K562 (cell line): ENCODE measurements at regions not wholly inside any gene's neighbourhood (a gene's known extent, or its start where the extent isn't known, plus 50 kb on each side); places are given as distances from the start of the nearest gene placed in this dataset.

Experiments
- ATAC-seq: fragments of 200-7000 bp; cut with Tn5 transposase; 3 replicates; pipeline ENCODE4 v1.9.1; 2020; ENCODE audit warnings: moderate library complexity
- BruUV-seq: library from RNA; stranded (reverse); fragments of 400-500 nt; replicated peaks from 2 replicates; lab custom pipeline; 2021; lab: Mats Ljungman, UMichigan
- CTCF ChIA-PET: fragments of 300-600 bp; formaldehyde crosslinking; extraction: SDS; loops from one replicate; lab custom pipeline; 2021; ENCODE audit warnings: low intra/inter-chr PET ratio; lab: Yijun Ruan, JAX
- POLR2A ChIA-PET: fragments of 300-600, 350-650 bp; sonication (Branson Sonifier 250); formaldehyde crosslinking; extraction: SDS; loops from one replicate; lab custom pipeline; 2021; ENCODE audit warnings: antibody characterized with exemption, inconsistent platforms; lab: Yijun Ruan, JAX
- DNase-seq, 4 experiments: peaks; one replicate each; pipeline versions ENCODE4 v3.0.0 to v3.0.0-alpha.2; 2011 to 2018; ENCODE audit warnings: low spot score in 3 of 4, mixed read lengths in 3 of 4; ENCODE audit errors: extremely low read depth in 1 of 4
- FAIRE-seq: peaks from 2 replicates; lab custom pipeline; 2011; peaks lifted over from hg19 to GRCh38; lab: Jason Lieb, UNC
- H2AFZ ChIP-seq: 2 replicates; pipeline ENCODE4 v1.6.0; 2011; ENCODE audit warnings: low read depth, low read length, control low read depth, inconsistent platforms
- H3K27ac ChIP-seq: fragments of 200-600 bp; 3 replicates; pipeline ENCODE4 v1.8.0; 2011; ENCODE audit warnings: low read depth, mild to moderate bottlenecking, control low read depth, inconsistent platforms, low read length, moderate library complexity, mixed read lengths; ENCODE audit errors: extremely low read depth
- H3K27me3 ChIP-seq, 2 experiments: fragments of 300-600 bp in 1 of 2; 2 replicates in 1 of 2; 3 replicates in 1 of 2; pipeline versions ENCODE4 v1.6.0 to v1.8.0; 2011; ENCODE audit warnings: inconsistent platforms in 2 of 2, low read length in 2 of 2, mild to moderate bottlenecking in 1 of 2, mixed read lengths in 1 of 2, moderate library complexity in 1 of 2; ENCODE audit not compliant: control insufficient read depth in 2 of 2, insufficient read depth in 2 of 2
- H3K36me3 ChIP-seq: fragments of 300-600 bp; 3 replicates; pipeline ENCODE4 v1.8.0; 2011; ENCODE audit warnings: mild to moderate bottlenecking, low read length, inconsistent platforms; ENCODE audit not compliant: control insufficient read depth, insufficient read depth
- H3K4me1 ChIP-seq, 2 experiments: fragments of 200-600 bp in 1 of 2; replicated peaks in 1 of 2; 2 replicates in 1 of 2; 3 replicates in 1 of 2; pipeline versions ENCODE4 v1.5.1 to v1.8.0; 2011; ENCODE audit warnings: inconsistent platforms in 2 of 2, low read length in 2 of 2, mild to moderate bottlenecking in 1 of 2, mixed read lengths in 1 of 2, moderate library complexity in 1 of 2; ENCODE audit not compliant: control insufficient read depth in 2 of 2, insufficient read depth in 2 of 2
- H3K4me2 ChIP-seq: 2 replicates; pipeline ENCODE4 v1.6.1; 2011; ENCODE audit warnings: low read length, control low read depth, inconsistent platforms, mixed read lengths; ENCODE audit not compliant: insufficient read depth
- H3K4me3 ChIP-seq: fragments of 200-600 bp; sonication (generic), shearing (Covaris generic); 2 replicates; pipeline ENCODE4 v1.5.1; 2016; ENCODE audit warnings: control low read depth, inconsistent platforms
- H3K79me2 ChIP-seq: fragments of 200-600 bp; 3 replicates; pipeline ENCODE4 v1.8.0; 2011; ENCODE audit warnings: low read length, inconsistent platforms; ENCODE audit not compliant: control insufficient read depth, insufficient read depth
- H3K9ac ChIP-seq, 2 experiments: 2 replicates each; pipeline versions ENCODE4 v1.6.0 to v1.6.1; 2011; ENCODE audit warnings: low read depth in 2 of 2, low read length in 2 of 2, control low read depth in 1 of 2, inconsistent platforms in 1 of 2, mild to moderate bottlenecking in 1 of 2, mixed read lengths in 1 of 2; ENCODE audit not compliant: insufficient read depth in 1 of 2
- H3K9me1 ChIP-seq: one replicate; pipeline ENCODE4 v1.6.0; 2011; ENCODE audit warnings: inconsistent platforms, mild to moderate bottlenecking, low read length, moderate library complexity; ENCODE audit not compliant: control insufficient read depth, insufficient read depth
- H3K9me3 ChIP-seq: replicated peaks from 2 replicates; pipeline ENCODE4 v1.5.1; 2011; ENCODE audit warnings: low read depth, low read length, inconsistent platforms; ENCODE audit not compliant: control insufficient read depth, insufficient read depth
- H4K20me1 ChIP-seq: replicated peaks from 2 replicates; pipeline ENCODE4 v1.6.1; 2011; ENCODE audit warnings: low read length, inconsistent platforms, mixed read lengths; ENCODE audit not compliant: control insufficient read depth, insufficient read depth
- CBX3 ChIP-seq, 2 experiments: IDR thresholded peaks; 1 replicate in 1 of 2; 2 replicates in 1 of 2; pipeline ENCODE4 v1.6.1; 2012; ENCODE audit warnings: inconsistent platforms in 2 of 2, low read length in 2 of 2, borderline replicate concordance in 1 of 2, control low read depth in 1 of 2
- HCFC1 ChIP-seq: IDR thresholded peaks from 2 replicates; pipeline ENCODE4 v1.6.1; 2012; ENCODE audit warnings: low read depth, low read length, improper control_type of control experiment
- HMG20A ChIP-seq: fragments of 450-650 bp; formaldehyde crosslinking; conservative IDR thresholded peaks from 2 replicates; pipeline ENCODE4 v1.4.0; 2020; ENCODE audit warnings: mild to moderate bottlenecking, mixed read lengths
- MCM2 ChIP-seq: fragments of 450-650 bp; IDR thresholded peaks from 2 replicates; pipeline ENCODE4 v1.6.1; 2017; ENCODE audit warnings: low read depth, mild to moderate bottlenecking
- NFYB ChIP-seq: IDR thresholded peaks from 2 replicates; pipeline ENCODE4 v1.6.1; 2011; ENCODE audit warnings: mild to moderate bottlenecking, moderate library complexity; ENCODE audit not compliant: insufficient read length; ENCODE audit errors: extremely low read depth
- NONO ChIP-seq, 2 experiments: fragments of 200-400 bp in 1 of 2; fragments of 450-650 bp in 1 of 2; formaldehyde crosslinking in 1 of 2; IDR thresholded peaks; 2 replicates each; pipeline ENCODE4 v1.6.1; 2017; ENCODE audit warnings: low read depth in 2 of 2, mild to moderate bottlenecking in 2 of 2, moderate library complexity in 2 of 2, low read length in 1 of 2
- RAD21 ChIP-seq, 2 experiments: fragments of 250-450 bp in 1 of 2; fragments of 450-650 bp in 1 of 2; sonication (Bioruptor Pico) in 1 of 2; formaldehyde crosslinking in 1 of 2; IDR thresholded peaks in 1 of 2; conservative IDR thresholded peaks in 1 of 2; 2 replicates each; pipeline versions ENCODE4 v1.4.0 to v1.8.0; 2020 to 2022; ENCODE audit warnings: mild to moderate bottlenecking in 2 of 2, moderate library complexity in 1 of 2
- RBM17 ChIP-seq: fragments of 200-400 bp; formaldehyde crosslinking; IDR thresholded peaks from 2 replicates; pipeline ENCODE4 v1.6.1; 2017; ENCODE audit warnings: low read depth, mild to moderate bottlenecking, low read length, borderline replicate concordance
- TGIF2 ChIP-seq: sonication (generic); formaldehyde crosslinking; IDR thresholded peaks from 2 replicates; pipeline ENCODE4 v1.8.1; 2022; ENCODE audit warnings: mild to moderate bottlenecking, missing genetic modification reagents, moderate library complexity
- TRIM28 ChIP-seq: fragments of 450-650 bp; IDR thresholded peaks from 2 replicates; pipeline ENCODE4 v1.6.1; 2017
- U2AF2 ChIP-seq: fragments of 200-400 bp; formaldehyde crosslinking; optimal IDR thresholded peaks from 2 replicates; pipeline ENCODE3; 2017; ENCODE audit warnings: low read depth, mild to moderate bottlenecking, low read length
- ZBTB9 ChIP-seq: fragments of 450-650 bp; formaldehyde crosslinking; IDR thresholded peaks from 2 replicates; pipeline ENCODE4 v1.4.0; 2020; ENCODE audit warnings: mild to moderate bottlenecking, moderate library complexity
- ZNF134 ChIP-seq: fragments of 250-450 bp; sonication (Bioruptor Pico); conservative IDR thresholded peaks from 2 replicates; pipeline ENCODE4 v1.4.0; 2020
- ZNF445 ChIP-seq: fragments of 250-450 bp; sonication (Bioruptor Pico); IDR thresholded peaks from 2 replicates; pipeline ENCODE4 v1.4.0; 2020; ENCODE audit warnings: low read depth, mild to moderate bottlenecking, moderate library complexity
- WGBS: fragments of 100-300 bp; shearing (Covaris generic); methylation state at CpG from one replicate; pipeline ENCODE4 v1.1.6; 2016; ENCODE audit warnings: low coverage, mixed read lengths; ENCODE audit not compliant: insufficient coverage; ENCODE audit errors: missing lambda C conversion rate; 5-methylcytosine and 5-hydroxymethylcytosine counted together
- in situ Hi-C: fragments of 300-500 bp; cut with MboI; formaldehyde crosslinking; loops from 4 replicates; pipeline ENCODE4 v1.15.0; 2018; ENCODE audit warnings: inconsistent platforms, mixed read lengths
- intact Hi-C: fragments of 100-400 bp; cut with micrococcal nuclease; formaldehyde crosslinking; loops from 2 replicates; pipeline ENCODE4 v1.14.2; 2022
- TF ChIP-seq, protein P1 (sequence below): fragments of 250-450 bp; sonication (Bioruptor Pico); IDR thresholded peaks from 2 replicates; pipeline ENCODE4 v1.4.0; 2020
- TF ChIP-seq, protein P2 (sequence below): fragments of 250-450 bp; sonication (Bioruptor Pico); IDR thresholded peaks from 2 replicates; pipeline ENCODE4 v1.8.0; 2021; ENCODE audit warnings: moderate library complexity, mild to moderate bottlenecking, inconsistent platforms

GRCh38 chr17:47064684-47065083 lies 85.6 kb upstream of the RPRML start:
- H3K79me2 ChIP-seq, result peaks cover 12% of the 10 kb centered on the region
- H3K27me3 ChIP-seq, result no peaks in the 10 kb centered on the region
- BruUV-seq, result no TSS peak
- CTCF ChIA-PET, result no interaction called here
- no peak overlapping the region for H3K4me3 ChIP-seq
- POLR2A ChIA-PET, result no interaction called here
- H4K20me1 ChIP-seq, result no peaks in the 10 kb centered on the region
- in situ Hi-C loops, result no loop called here
- H3K9me3 ChIP-seq, result no peaks in the 10 kb centered on the region; the same call in 1 of the 2 replicates
- no peak overlapping the region for H2AFZ ChIP-seq
- FAIRE-seq, result no peak
- no peak overlapping the region for H3K27ac ChIP-seq
- peaks cover 4 to 7% of the 10 kb centered on the region in 2 experiments; a peak in 4 of 5 replicates for H3K4me1 ChIP-seq
- ATAC-seq, result no peak
- peaks cover 10% of the 10 kb centered on the region; the same call in 2 of the 3 replicates for H3K36me3 ChIP-seq
- no peak overlapping the region for H3K4me2 ChIP-seq
- intact Hi-C loops, result no loop called here
- no peak overlapping the region for H3K9ac ChIP-seq
- DNase-seq, result no peak
- H3K9me1 ChIP-seq, result no peaks in the 10 kb centered on the region
- 97% methylated on average over 5 of the region's 5 CpGs for WGBS
- TF ChIP-seq HCFC1 (no peak), MCM2 (no peak), ZBTB9 (CRISPR knock-in tag) (no peak), U2AF2 (no peak), RBM17 (no peak), TRIM28 (peak; percentile 80), ZNF445 (no peak), ZNF134 (CRISPR knock-in tag) (no peak), HMG20A (CRISPR knock-in tag) (no peak), NONO (IDR thresholded peaks at IDR 0.05; ENCODE audit: low read depth in 2 of 2, low read length in 1 of 2) (no peak), NFYB (no peak), CBX3 (IDR thresholded peaks at IDR 0.05; ENCODE audit: borderline replicate concordance in 1 of 2, low read length in 2 of 2) (peak in 1 of 2 experiments; percentile 94; a peak in 2 of 3 replicates), RAD21 (CRISPR knock-in tag; conservative IDR thresholded peaks at IDR 0.05 in 1 of 2, IDR thresholded peaks at IDR 0.05 in 1 of 2) (no peak), TGIF2 (CRISPR knock-in tag) (no peak)
- TF ChIP-seq, protein P1, sequence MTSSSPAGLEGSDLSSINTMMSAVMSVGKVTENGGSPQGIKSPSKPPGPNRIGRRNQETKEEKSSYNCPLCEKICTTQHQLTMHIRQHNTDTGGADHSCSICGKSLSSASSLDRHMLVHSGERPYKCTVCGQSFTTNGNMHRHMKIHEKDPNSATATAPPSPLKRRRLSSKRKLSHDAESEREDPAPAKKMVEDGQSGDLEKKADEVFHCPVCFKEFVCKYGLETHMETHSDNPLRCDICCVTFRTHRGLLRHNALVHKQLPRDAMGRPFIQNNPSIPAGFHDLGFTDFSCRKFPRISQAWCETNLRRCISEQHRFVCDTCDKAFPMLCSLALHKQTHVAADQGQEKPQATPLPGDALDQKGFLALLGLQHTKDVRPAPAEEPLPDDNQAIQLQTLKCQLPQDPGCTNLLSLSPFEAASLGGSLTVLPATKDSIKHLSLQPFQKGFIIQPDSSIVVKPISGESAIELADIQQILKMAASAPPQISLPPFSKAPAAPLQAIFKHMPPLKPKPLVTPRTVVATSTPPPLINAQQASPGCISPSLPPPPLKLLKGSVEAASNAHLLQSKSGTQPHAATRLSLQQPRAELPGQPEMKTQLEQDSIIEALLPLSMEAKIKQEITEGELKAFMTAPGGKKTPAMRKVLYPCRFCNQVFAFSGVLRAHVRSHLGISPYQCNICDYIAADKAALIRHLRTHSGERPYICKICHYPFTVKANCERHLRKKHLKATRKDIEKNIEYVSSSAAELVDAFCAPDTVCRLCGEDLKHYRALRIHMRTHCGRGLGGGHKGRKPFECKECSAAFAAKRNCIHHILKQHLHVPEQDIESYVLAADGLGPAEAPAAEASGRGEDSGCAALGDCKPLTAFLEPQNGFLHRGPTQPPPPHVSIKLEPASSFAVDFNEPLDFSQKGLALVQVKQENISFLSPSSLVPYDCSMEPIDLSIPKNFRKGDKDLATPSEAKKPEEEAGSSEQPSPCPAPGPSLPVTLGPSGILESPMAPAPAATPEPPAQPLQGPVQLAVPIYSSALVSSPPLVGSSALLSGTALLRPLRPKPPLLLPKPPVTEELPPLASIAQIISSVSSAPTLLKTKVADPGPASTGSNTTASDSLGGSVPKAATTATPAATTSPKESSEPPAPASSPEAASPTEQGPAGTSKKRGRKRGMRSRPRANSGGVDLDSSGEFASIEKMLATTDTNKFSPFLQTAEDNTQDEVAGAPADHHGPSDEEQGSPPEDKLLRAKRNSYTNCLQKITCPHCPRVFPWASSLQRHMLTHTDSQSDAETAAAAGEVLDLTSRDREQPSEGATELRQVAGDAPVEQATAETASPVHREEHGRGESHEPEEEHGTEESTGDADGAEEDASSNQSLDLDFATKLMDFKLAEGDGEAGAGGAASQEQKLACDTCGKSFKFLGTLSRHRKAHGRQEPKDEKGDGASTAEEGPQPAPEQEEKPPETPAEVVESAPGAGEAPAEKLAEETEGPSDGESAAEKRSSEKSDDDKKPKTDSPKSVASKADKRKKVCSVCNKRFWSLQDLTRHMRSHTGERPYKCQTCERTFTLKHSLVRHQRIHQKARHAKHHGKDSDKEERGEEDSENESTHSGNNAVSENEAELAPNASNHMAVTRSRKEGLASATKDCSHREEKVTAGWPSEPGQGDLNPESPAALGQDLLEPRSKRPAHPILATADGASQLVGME (CRISPR knock-in tag), result no peak
- TF ChIP-seq, protein P2, sequence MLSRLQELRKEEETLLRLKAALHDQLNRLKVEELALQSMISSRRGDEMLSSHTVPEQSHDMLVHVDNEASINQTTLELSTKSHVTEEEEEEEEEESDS, result no peak
